ENCODE measurements at regions not wholly inside any gene's neighbourhood (a gene's known extent, or its start where the extent isn't known, plus 50 kb on each side); places are given as distances from the start of the nearest gene placed in this dataset.

- BruUV-seq (replicated peaks) = no TSS peak
- POLR2A ChIA-PET = no interaction called here
- TF ChIP-seq CTCF (IDR thresholded peaks at IDR 0.05; ENCODE audit: unreplicated experiment) = no peak
- Mint-ChIP-seq H3K4me3 (ENCODE audit: unreplicated experiment) (no peak overlapping the region), H3K9me3 (ENCODE audit: unreplicated experiment) (no peaks in the 10 kb centered on the region), H3K36me3 (ENCODE audit: insufficient read depth, unreplicated experiment) (no peaks in the 10 kb centered on the region), H3K27me3 (ENCODE audit: insufficient read depth, unreplicated experiment) (no peaks in the 10 kb centered on the region), H3K4me1 (ENCODE audit: insufficient read depth, unreplicated experiment) (peaks cover 6% of the 10 kb centered on the region), H3K27ac (ENCODE audit: low read depth, unreplicated experiment) (no peak overlapping the region)
- no peak for DNase-seq (ENCODE audit: unreplicated experiment)
- intact Hi-C loops (cut with micrococcal nuclease) = no loop called here
- CTCF ChIA-PET = no interaction called here
These were observed 158.5 kb upstream of the RTL1 start for GRCh38 chr14:101062065-101062450.

- H3K27ac Mint-ChIP-seq (ENCODE audit: low read depth, unreplicated experiment) = no peak overlapping the region
- ChIA-PET POLR2A (no interaction called here), CTCF (no interaction called here)
- H3K4me1 Mint-ChIP-seq (ENCODE audit: insufficient read depth, unreplicated experiment) = peaks cover 6% of the 10 kb centered on the region
- H3K4me3 Mint-ChIP-seq (ENCODE audit: unreplicated experiment) = no peak overlapping the region
- H3K27me3 Mint-ChIP-seq (ENCODE audit: insufficient read depth, unreplicated experiment) = no peaks in the 10 kb centered on the region
- no peak for DNase-seq (ENCODE audit: unreplicated experiment)
- BruUV-seq (replicated peaks) = no TSS peak
- no peak for TF ChIP-seq CTCF (IDR thresholded peaks at IDR 0.05; ENCODE audit: unreplicated experiment)
- no peaks in the 10 kb centered on the region for H3K9me3 Mint-ChIP-seq (ENCODE audit: unreplicated experiment)
- intact Hi-C loops (cut with micrococcal nuclease) = no loop called here
- no peaks in the 10 kb centered on the region for H3K36me3 Mint-ChIP-seq (ENCODE audit: insufficient read depth, unreplicated experiment)
These were observed 159.1 kb upstream of the RTL1 start for GRCh38 chr14:101062601-101063000.

- CTCF ChIA-PET = interaction anchor here (0.6 to 1.3 kb wide), 3 partner anchors 10 to 104 kb away, joined by 3 to 6 read pairs (median 3); no protein-coding TSS in a partner anchor
- Mint-ChIP-seq H3K4me3 (ENCODE audit: unreplicated experiment) (no peak overlapping the region), H3K27ac (ENCODE audit: low read depth, unreplicated experiment) (no peak overlapping the region), H3K9me3 (ENCODE audit: unreplicated experiment) (no peaks in the 10 kb centered on the region), H3K36me3 (ENCODE audit: insufficient read depth, unreplicated experiment) (no peaks in the 10 kb centered on the region), H3K4me1 (ENCODE audit: insufficient read depth, unreplicated experiment) (peaks cover 6% of the 10 kb centered on the region), H3K27me3 (ENCODE audit: insufficient read depth, unreplicated experiment) (no peaks in the 10 kb centered on the region)
- no peak for TF ChIP-seq CTCF (IDR thresholded peaks at IDR 0.05; ENCODE audit: unreplicated experiment)
- no TSS peak for BruUV-seq (replicated peaks)
- intact Hi-C loops (cut with micrococcal nuclease) = no loop called here
- DNase-seq (ENCODE audit: unreplicated experiment) = no peak
- POLR2A ChIA-PET = no interaction called here
These were observed 159.6 kb upstream of the RTL1 start for GRCh38 chr14:101063121-101063520.

- intact Hi-C loops (cut with micrococcal nuclease) = no loop called here
- H3K4me1 Mint-ChIP-seq (ENCODE audit: insufficient read depth, unreplicated experiment) = no peaks in the 10 kb centered on the region
- H3K36me3 Mint-ChIP-seq (ENCODE audit: insufficient read depth, unreplicated experiment) = no peaks in the 10 kb centered on the region
- no peak for TF ChIP-seq CTCF (IDR thresholded peaks at IDR 0.05; ENCODE audit: unreplicated experiment)
- DNase-seq (ENCODE audit: unreplicated experiment) = no peak
- H3K27ac Mint-ChIP-seq (ENCODE audit: low read depth, unreplicated experiment) = no peak overlapping the region
- H3K4me3 Mint-ChIP-seq (ENCODE audit: unreplicated experiment) = no peak overlapping the region
- no peaks in the 10 kb centered on the region for H3K9me3 Mint-ChIP-seq (ENCODE audit: unreplicated experiment)
- ChIA-PET POLR2A (interaction anchor here (0.7 kb wide), 1 partner anchor 323 kb away, joined by 3 read pairs; no protein-coding TSS in a partner anchor), CTCF (interaction anchor here (1.3 kb wide), 1 partner anchor 9 kb away, joined by 6 read pairs; no protein-coding TSS in a partner anchor)
- no TSS peak for BruUV-seq (replicated peaks)
- no peaks in the 10 kb centered on the region for H3K27me3 Mint-ChIP-seq (ENCODE audit: insufficient read depth, unreplicated experiment)
These were observed 160.7 kb upstream of the RTL1 start for GRCh38 chr14:101064121-101064661.
